ENCODE measurements at regions not wholly inside any gene's neighbourhood (a gene's known extent, or its start where the extent isn't known, plus 50 kb on each side); places are given as distances from the start of the nearest gene placed in this dataset.

- Histone ChIP-seq H3K9me2 (ENCODE audit: insufficient read depth, low read length) (no peaks in the 10 kb centered on the region), H3F3A (ENCODE audit: insufficient read depth, low read length, poor library complexity, severe bottlenecking) (no peaks in the 10 kb centered on the region), H3K4me2 (ENCODE audit: low read length) (no peak overlapping the region), H3K9me3 (ENCODE audit: low read length) (no peaks in the 10 kb centered on the region), H4K20me1 (ENCODE audit: insufficient read depth) (no peaks in the 10 kb centered on the region), H3K4me3 (ENCODE audit: low read length) (no peak overlapping the region), H3K36me3 (ENCODE audit: insufficient read depth, low read length) (no peaks in the 10 kb centered on the region), H3K9ac (ENCODE audit: low read length) (no peak overlapping the region), H3K27ac (ENCODE audit: low read length) (no peak overlapping the region), H3K27me3 (ENCODE audit: insufficient read depth, low read depth, low read length) (no peaks in the 10 kb centered on the region), H2AFZ (ENCODE audit: low read depth, low read length) (no peak overlapping the region), H3K79me2 (replicated peaks; ENCODE audit: insufficient read depth, low read length) (no peaks in the 10 kb centered on the region)
- no peak for TF ChIP-seq SMC3 (conservative IDR thresholded peaks at IDR 0.05; ENCODE audit: poor library complexity)
- no peak for TF ChIP-seq MXI1 (conservative IDR thresholded peaks at IDR 0.05; ENCODE audit: poor library complexity, severe bottlenecking)
- TF ChIP-seq RAD21 (conservative IDR thresholded peaks at IDR 0.05) = no peak
- TF ChIP-seq TAF1 (IDR thresholded peaks at IDR 0.05; ENCODE audit: low read depth) = no peak
- TF ChIP-seq CTCF (IDR thresholded peaks at IDR 0.05; ENCODE audit: poor library complexity, severe bottlenecking) = no peak
- TF ChIP-seq REST (IDR thresholded peaks at IDR 0.05; ENCODE audit: borderline replicate concordance) = no peak
- no peak for TF ChIP-seq EP300 (conservative IDR thresholded peaks at IDR 0.05; ENCODE audit: poor library complexity, severe bottlenecking)
- no peak for TF ChIP-seq EZH2 (IDR thresholded peaks at IDR 0.05; ENCODE audit: borderline replicate concordance, insufficient read depth, low read length, poor library complexity, severe bottlenecking)
- no peak for TF ChIP-seq POLR2AphosphoS5 (IDR thresholded peaks at IDR 0.05)
Observed at GRCh38 chr2:216574046-216574445, 59.2 kb upstream of the IGFBP2 start.

- Histone ChIP-seq H3F3A (ENCODE audit: insufficient read depth, low read length, poor library complexity, severe bottlenecking) (no peaks in the 10 kb centered on the region), H3K4me3 (ENCODE audit: low read length) (no peak overlapping the region), H3K79me2 (replicated peaks; ENCODE audit: insufficient read depth, low read length) (no peaks in the 10 kb centered on the region), H3K9me3 (ENCODE audit: low read length) (no peaks in the 10 kb centered on the region), H4K20me1 (ENCODE audit: insufficient read depth) (no peaks in the 10 kb centered on the region), H3K27ac (ENCODE audit: low read length) (no peak overlapping the region), H3K9me2 (ENCODE audit: insufficient read depth, low read length) (no peaks in the 10 kb centered on the region), H2AFZ (ENCODE audit: low read depth, low read length) (no peak overlapping the region), H3K4me2 (ENCODE audit: low read length) (no peak overlapping the region), H3K36me3 (ENCODE audit: insufficient read depth, low read length) (no peaks in the 10 kb centered on the region), H3K27me3 (ENCODE audit: insufficient read depth, low read depth, low read length) (no peaks in the 10 kb centered on the region), H3K9ac (ENCODE audit: low read length) (no peak overlapping the region)
- TF ChIP-seq SMC3 (conservative IDR thresholded peaks at IDR 0.05; ENCODE audit: poor library complexity) (no peak), TAF1 (IDR thresholded peaks at IDR 0.05; ENCODE audit: low read depth) (no peak), EP300 (conservative IDR thresholded peaks at IDR 0.05; ENCODE audit: poor library complexity, severe bottlenecking) (no peak), CTCF (IDR thresholded peaks at IDR 0.05; ENCODE audit: poor library complexity, severe bottlenecking) (no peak), MXI1 (conservative IDR thresholded peaks at IDR 0.05; ENCODE audit: poor library complexity, severe bottlenecking) (no peak), RAD21 (conservative IDR thresholded peaks at IDR 0.05) (no peak), EZH2 (IDR thresholded peaks at IDR 0.05; ENCODE audit: borderline replicate concordance, insufficient read depth, low read length, poor library complexity, severe bottlenecking) (no peak), POLR2AphosphoS5 (IDR thresholded peaks at IDR 0.05) (no peak), REST (IDR thresholded peaks at IDR 0.05; ENCODE audit: borderline replicate concordance) (no peak)
Observed at GRCh38 chr2:216574586-216574985, 58.6 kb upstream of the IGFBP2 start.
